GM12872 (cell line): ENCODE measurements at regions not wholly inside any gene's neighbourhood (a gene's known extent, or its start where the extent isn't known, plus 50 kb on each side); places are given as distances from the start of the nearest gene placed in this dataset.

ENCODE experiments used
- TF ChIP-seq, protein P1 (sequence below): IDR thresholded peaks from 3 replicates; pipeline ENCODE4 v1.5.1; 2011; ENCODE audit warnings: low read depth, mild to moderate bottlenecking, low read length, moderate library complexity; ENCODE audit not compliant: insufficient read depth

DNA sequence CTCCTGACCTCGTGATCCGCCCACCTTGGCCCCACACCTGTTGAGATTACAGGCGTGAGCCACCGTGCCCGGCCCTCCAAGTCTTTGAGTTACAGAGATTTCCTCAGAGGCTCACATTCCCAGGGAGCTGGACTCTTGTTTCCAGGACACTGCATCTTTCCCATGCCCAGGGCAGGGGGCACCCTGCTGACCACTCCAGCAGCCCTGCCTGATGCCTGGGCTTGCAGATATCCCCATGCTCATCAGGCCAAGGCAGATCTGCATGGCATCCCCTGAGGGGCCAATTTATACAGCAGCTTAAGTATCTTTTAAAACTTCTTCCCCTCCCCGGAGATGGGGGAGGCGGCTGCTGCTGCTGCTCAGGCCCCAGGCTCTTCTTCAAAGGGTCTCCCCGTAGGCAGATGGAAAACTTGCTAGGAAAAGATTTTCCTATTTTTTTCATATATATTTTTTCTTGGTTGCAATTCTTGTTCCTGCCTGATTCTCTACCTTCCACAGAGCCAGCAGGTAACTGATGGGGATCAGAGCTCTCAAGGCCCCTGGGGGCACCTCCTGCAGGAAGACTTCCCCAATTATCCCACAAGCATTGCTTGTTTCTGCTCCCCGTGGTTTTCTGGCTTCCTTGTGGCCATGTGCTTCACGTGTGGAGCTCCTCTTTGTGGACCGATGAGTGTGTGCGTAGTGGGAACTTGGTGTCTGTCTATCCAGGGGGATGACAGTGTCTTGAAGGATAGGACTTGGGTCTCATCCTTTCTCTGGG lies 102.2 kb upstream of the SDK2 start:
- TF ChIP-seq, protein P1, sequence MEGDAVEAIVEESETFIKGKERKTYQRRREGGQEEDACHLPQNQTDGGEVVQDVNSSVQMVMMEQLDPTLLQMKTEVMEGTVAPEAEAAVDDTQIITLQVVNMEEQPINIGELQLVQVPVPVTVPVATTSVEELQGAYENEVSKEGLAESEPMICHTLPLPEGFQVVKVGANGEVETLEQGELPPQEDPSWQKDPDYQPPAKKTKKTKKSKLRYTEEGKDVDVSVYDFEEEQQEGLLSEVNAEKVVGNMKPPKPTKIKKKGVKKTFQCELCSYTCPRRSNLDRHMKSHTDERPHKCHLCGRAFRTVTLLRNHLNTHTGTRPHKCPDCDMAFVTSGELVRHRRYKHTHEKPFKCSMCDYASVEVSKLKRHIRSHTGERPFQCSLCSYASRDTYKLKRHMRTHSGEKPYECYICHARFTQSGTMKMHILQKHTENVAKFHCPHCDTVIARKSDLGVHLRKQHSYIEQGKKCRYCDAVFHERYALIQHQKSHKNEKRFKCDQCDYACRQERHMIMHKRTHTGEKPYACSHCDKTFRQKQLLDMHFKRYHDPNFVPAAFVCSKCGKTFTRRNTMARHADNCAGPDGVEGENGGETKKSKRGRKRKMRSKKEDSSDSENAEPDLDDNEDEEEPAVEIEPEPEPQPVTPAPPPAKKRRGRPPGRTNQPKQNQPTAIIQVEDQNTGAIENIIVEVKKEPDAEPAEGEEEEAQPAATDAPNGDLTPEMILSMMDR, result no peak

GRCh38 chr17:73747221-73748002 lies 103.2 kb upstream of the SDK2 start:
- TF ChIP-seq, protein P1, result no peak

- TF ChIP-seq, protein P1, result no peak
These were observed 104.3 kb upstream of the SDK2 start for GRCh38 chr17:73748508-73748907.

GRCh38 chr17:73749337-73749823 lies 105.1 kb upstream of the SDK2 start:
- TF ChIP-seq, protein P1, result no peak

DNA sequence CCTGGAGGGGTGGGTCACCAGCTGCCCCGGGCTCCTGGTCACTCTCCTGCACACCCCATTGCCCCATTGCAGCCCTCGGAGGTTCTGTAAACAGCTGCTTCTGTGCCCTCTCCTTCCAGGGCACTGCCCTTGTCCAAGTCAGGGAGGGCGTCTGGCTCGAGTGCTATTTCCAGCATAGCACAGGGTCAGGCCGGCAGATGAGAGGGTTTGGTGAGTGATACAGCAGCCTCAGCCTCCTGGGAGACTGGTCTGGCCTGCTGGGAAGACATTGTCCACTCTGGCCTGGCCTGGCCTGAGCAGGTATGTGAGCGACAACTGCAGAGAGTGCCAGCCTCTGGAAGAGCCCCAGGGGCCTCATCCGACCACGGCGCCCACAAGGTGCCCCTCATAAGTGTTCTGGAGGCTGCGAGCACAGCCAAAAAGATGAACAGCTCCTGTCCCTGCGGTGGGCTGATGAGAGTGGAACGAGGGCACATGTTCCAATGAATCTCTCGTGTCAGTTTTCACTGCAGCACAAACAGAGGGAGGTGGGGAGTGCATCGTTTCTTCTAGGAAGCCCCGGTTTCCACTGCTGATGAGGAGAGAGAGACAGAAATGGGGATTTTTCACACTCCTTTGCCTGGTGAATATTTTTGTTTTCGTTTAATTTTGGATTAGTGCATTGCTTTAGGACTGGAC lies 105.8 kb upstream of the SDK2 start:
- TF ChIP-seq, protein P1, result no peak

GRCh38 chr17:73750975-73751374 lies 106.7 kb upstream of the SDK2 start:
- TF ChIP-seq, protein P1, result no peak
